ENCODE measurements at regions not wholly inside any gene's neighbourhood (a gene's known extent, or its start where the extent isn't known, plus 50 kb on each side); places are given as distances from the start of the nearest gene placed in this dataset.

GRCh38 chr2:180231015-180231414 is 223.9 kb upstream of the CWC22 start:
- no peak for TF ChIP-seq CTCF (IDR thresholded peaks at IDR 0.05; ENCODE audit: insufficient read depth, low read length, poor library complexity, severe bottlenecking)
- Histone ChIP-seq H3K36me3 (ENCODE audit: low read length) (no peaks in the 10 kb centered on the region), H4K20me1 (ENCODE audit: low read depth, low read length) (no peaks in the 10 kb centered on the region), H2AFZ (ENCODE audit: low read depth, low read length, severe bottlenecking) (no peak overlapping the region), H3K79me2 (ENCODE audit: insufficient read depth, low read length) (no peaks in the 10 kb centered on the region), H3K9me2 (replicated peaks; ENCODE audit: insufficient read depth, low read length) (no peaks in the 10 kb centered on the region), H3K9me3 (ENCODE audit: insufficient read depth, low read length) (no peaks in the 10 kb centered on the region), H3K27me3 (ENCODE audit: low read length) (no peaks in the 10 kb centered on the region), H3K9ac (ENCODE audit: low read length) (no peak overlapping the region), H3K4me3 (ENCODE audit: insufficient read depth, low read length, poor library complexity, severe bottlenecking) (no peak overlapping the region), H3K27ac (ENCODE audit: low read depth, low read length) (no peak overlapping the region), H3F3A (ENCODE audit: insufficient read depth) (no peaks in the 10 kb centered on the region), H3K4me2 (ENCODE audit: low read depth, low read length, poor library complexity, severe bottlenecking) (no peak overlapping the region)

GRCh38 chr2:180227461-180227860 is 220.4 kb upstream of the CWC22 start:
- H3K4me2 ChIP-seq (ENCODE audit: low read depth, low read length, poor library complexity, severe bottlenecking): no peak overlapping the region
- H2AFZ ChIP-seq (ENCODE audit: low read depth, low read length, severe bottlenecking): no peak overlapping the region
- H3K4me3 ChIP-seq (ENCODE audit: insufficient read depth, low read length, poor library complexity, severe bottlenecking): no peak overlapping the region
- no peak overlapping the region for H3K9ac ChIP-seq (ENCODE audit: low read length)
- H3K79me2 ChIP-seq (ENCODE audit: insufficient read depth, low read length): no peaks in the 10 kb centered on the region
- H3K9me2 ChIP-seq (replicated peaks; ENCODE audit: insufficient read depth, low read length): no peaks in the 10 kb centered on the region
- no peaks in the 10 kb centered on the region for H3K9me3 ChIP-seq (ENCODE audit: insufficient read depth, low read length)
- no peaks in the 10 kb centered on the region for H4K20me1 ChIP-seq (ENCODE audit: low read depth, low read length)
- no peak overlapping the region for H3K27ac ChIP-seq (ENCODE audit: low read depth, low read length)
- no peaks in the 10 kb centered on the region for H3K27me3 ChIP-seq (ENCODE audit: low read length)
- TF ChIP-seq EZH2phosphoT487 (conservative IDR thresholded peaks at IDR 0.05; ENCODE audit: low read length): no peak
- TF ChIP-seq CTCF (IDR thresholded peaks at IDR 0.05; ENCODE audit: insufficient read depth, low read length, poor library complexity, severe bottlenecking): no peak
- H3F3A ChIP-seq (ENCODE audit: insufficient read depth): no peaks in the 10 kb centered on the region
- H3K36me3 ChIP-seq (ENCODE audit: low read length): no peaks in the 10 kb centered on the region

- Histone ChIP-seq H4K20me1 (ENCODE audit: low read depth, low read length) (no peaks in the 10 kb centered on the region), H2AFZ (ENCODE audit: low read depth, low read length, severe bottlenecking) (no peak overlapping the region), H3K4me2 (ENCODE audit: low read depth, low read length, poor library complexity, severe bottlenecking) (no peak overlapping the region), H3F3A (ENCODE audit: insufficient read depth) (no peaks in the 10 kb centered on the region), H3K79me2 (ENCODE audit: insufficient read depth, low read length) (no peaks in the 10 kb centered on the region), H3K36me3 (ENCODE audit: low read length) (no peaks in the 10 kb centered on the region), H3K27me3 (ENCODE audit: low read length) (no peaks in the 10 kb centered on the region), H3K9ac (ENCODE audit: low read length) (no peak overlapping the region), H3K4me3 (ENCODE audit: insufficient read depth, low read length, poor library complexity, severe bottlenecking) (no peak overlapping the region), H3K27ac (ENCODE audit: low read depth, low read length) (no peak overlapping the region), H3K9me3 (ENCODE audit: insufficient read depth, low read length) (no peaks in the 10 kb centered on the region), H3K9me2 (replicated peaks; ENCODE audit: insufficient read depth, low read length) (no peaks in the 10 kb centered on the region)
- TF ChIP-seq EZH2phosphoT487 (conservative IDR thresholded peaks at IDR 0.05; ENCODE audit: low read length) (no peak), CTCF (IDR thresholded peaks at IDR 0.05; ENCODE audit: insufficient read depth, low read length, poor library complexity, severe bottlenecking) (no peak)
Observed at GRCh38 chr2:180225118-180225517, 218.0 kb upstream of the CWC22 start.

DNA sequence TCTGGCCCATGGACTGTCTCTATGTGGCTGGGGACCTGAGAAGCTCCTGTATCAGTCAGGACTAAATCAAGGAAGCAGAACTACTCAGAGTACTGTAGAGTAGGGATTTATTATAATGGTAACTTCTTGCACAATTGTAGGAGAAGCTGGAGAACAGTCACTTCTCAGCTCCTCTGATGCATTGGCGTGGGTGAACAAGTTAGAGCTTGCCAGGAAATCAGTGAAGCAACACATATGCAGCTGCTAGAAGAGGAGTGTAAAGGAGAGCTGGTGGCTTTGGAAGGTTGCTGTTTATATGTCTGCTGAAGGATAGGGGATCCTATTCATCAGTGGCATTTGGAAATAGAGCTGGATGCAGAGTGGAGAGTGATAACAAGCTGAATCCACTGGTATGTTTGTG is 215.5 kb upstream of the CWC22 start:
- H3K4me3 ChIP-seq (ENCODE audit: insufficient read depth, low read length, poor library complexity, severe bottlenecking): no peak overlapping the region
- no peaks in the 10 kb centered on the region for H3K79me2 ChIP-seq (ENCODE audit: insufficient read depth, low read length)
- no peaks in the 10 kb centered on the region for H4K20me1 ChIP-seq (ENCODE audit: low read depth, low read length)
- no peaks in the 10 kb centered on the region for H3F3A ChIP-seq (ENCODE audit: insufficient read depth)
- H3K9me3 ChIP-seq (ENCODE audit: insufficient read depth, low read length): no peaks in the 10 kb centered on the region
- H3K4me2 ChIP-seq (ENCODE audit: low read depth, low read length, poor library complexity, severe bottlenecking): no peak overlapping the region
- H3K36me3 ChIP-seq (ENCODE audit: low read length): no peaks in the 10 kb centered on the region
- no peak for TF ChIP-seq EZH2phosphoT487 (conservative IDR thresholded peaks at IDR 0.05; ENCODE audit: low read length)
- no peak for TF ChIP-seq CTCF (IDR thresholded peaks at IDR 0.05; ENCODE audit: insufficient read depth, low read length, poor library complexity, severe bottlenecking)
- no peak overlapping the region for H3K9ac ChIP-seq (ENCODE audit: low read length)
- no peak overlapping the region for H3K27ac ChIP-seq (ENCODE audit: low read depth, low read length)
- H2AFZ ChIP-seq (ENCODE audit: low read depth, low read length, severe bottlenecking): no peak overlapping the region
- H3K9me2 ChIP-seq (replicated peaks; ENCODE audit: insufficient read depth, low read length): no peaks in the 10 kb centered on the region
- H3K27me3 ChIP-seq (ENCODE audit: low read length): no peaks in the 10 kb centered on the region

All from SU-DHL-6 (cell line).